Prostate gland (tissue), 2 donors: ENCODE measurements at regions not wholly inside any gene's neighbourhood (a gene's known extent, or its start where the extent isn't known, plus 50 kb on each side); places are given as distances from the start of the nearest gene placed in this dataset.

Experiments used
- small RNA-seq, 2 donors: library from RNA; depleted of rRNA; stranded (forward); fragments of <200 nt; gene quantifications; one replicate each; pipeline ENCODE3, GENCODE V24; 2016

Small RNAs in the stretch of these regions (small RNA-seq; reads per million reads assigned to genes)
- gene RF00019 (0 reads per million in 2 donors), gene RNU4-63P (0 reads per million in 2 donors)
